ENCODE measurements at regions not wholly inside any gene's neighbourhood (a gene's known extent, or its start where the extent isn't known, plus 50 kb on each side); places are given as distances from the start of the nearest gene placed in this dataset.

DNA sequence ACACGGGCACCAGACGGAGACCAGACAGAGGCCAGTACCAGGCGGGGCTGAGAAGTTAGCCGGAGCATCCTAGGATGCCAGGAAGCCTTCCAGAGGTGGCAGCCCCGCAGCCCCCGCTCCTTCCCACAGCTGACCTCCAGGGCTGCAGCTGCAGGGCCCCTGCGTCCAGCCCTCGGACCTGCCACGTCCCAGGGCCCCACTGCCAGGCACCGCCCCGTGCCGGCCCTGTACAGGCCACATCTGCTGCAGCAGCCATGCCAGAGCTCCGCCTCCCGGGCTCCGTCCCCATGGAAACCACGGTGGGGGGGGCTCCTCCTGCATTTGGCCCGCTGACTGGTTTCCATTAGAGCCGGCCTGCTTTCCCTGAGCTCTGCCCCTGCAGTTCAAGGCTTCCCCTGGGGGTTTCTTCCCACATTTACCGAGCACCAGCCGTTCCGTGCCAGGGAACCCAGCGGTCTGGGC, 62.5 kb upstream of the PPARA start:
- TF ChIP-seq POLR2A (IDR thresholded peaks at IDR 0.05; ENCODE audit: low read depth, low read length): peak; percentile 38
- DNase-seq (ENCODE audit: insufficient read length, low spot score): no peak

GRCh38 chr22:46088541-46089311, 61.6 kb upstream of the PPARA start:
- no peak for FAIRE-seq

More for the DNA sequence above, 62.5 kb upstream of the PPARA start:
- no peak for FAIRE-seq

GRCh38 chr22:46089426-46090035, 60.8 kb upstream of the PPARA start:
- TF ChIP-seq POLR2A (IDR thresholded peaks at IDR 0.05; ENCODE audit: low read depth, low read length): no peak
- DNase-seq (ENCODE audit: insufficient read length, low spot score) (no peak), FAIRE-seq (no peak)

More at GRCh38 chr22:46088541-46089311, 61.6 kb upstream of the PPARA start:
- no peak for DNase-seq (ENCODE audit: insufficient read length, low spot score)
- no peak for TF ChIP-seq POLR2A (IDR thresholded peaks at IDR 0.05; ENCODE audit: low read depth, low read length)

DNA sequence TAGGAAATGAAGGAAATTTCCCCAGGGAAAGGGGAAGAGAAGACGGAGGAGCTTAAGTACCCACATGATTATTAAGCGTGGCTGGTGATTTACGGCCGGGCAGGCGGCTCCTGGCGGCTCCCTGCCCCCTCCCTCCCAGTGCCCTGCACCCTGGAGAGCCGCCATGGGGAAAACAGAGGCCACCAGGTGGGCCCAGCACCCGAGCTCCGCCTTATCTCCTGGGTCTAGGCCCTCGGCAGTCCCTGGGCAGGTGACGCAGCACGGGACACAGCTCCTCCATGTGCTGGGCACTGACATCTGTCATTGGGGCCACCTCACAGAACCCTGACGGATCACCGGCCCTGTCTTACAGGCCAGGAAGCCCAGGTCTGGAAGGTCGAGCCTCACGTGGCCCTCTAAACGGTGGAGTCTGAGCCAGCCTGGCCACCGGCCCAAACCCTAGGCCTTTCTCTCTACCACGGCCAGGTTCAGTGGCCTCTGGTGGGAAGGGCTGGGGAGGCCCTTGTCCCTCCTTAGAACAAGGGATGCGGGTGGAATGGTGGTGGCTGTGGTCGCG, 60.2 kb upstream of the PPARA start:
- TF ChIP-seq POLR2A (IDR thresholded peaks at IDR 0.05; ENCODE audit: low read depth, low read length): no peak
- FAIRE-seq: no peak
- DNase-seq (ENCODE audit: insufficient read length, low spot score): no peak

DNA sequence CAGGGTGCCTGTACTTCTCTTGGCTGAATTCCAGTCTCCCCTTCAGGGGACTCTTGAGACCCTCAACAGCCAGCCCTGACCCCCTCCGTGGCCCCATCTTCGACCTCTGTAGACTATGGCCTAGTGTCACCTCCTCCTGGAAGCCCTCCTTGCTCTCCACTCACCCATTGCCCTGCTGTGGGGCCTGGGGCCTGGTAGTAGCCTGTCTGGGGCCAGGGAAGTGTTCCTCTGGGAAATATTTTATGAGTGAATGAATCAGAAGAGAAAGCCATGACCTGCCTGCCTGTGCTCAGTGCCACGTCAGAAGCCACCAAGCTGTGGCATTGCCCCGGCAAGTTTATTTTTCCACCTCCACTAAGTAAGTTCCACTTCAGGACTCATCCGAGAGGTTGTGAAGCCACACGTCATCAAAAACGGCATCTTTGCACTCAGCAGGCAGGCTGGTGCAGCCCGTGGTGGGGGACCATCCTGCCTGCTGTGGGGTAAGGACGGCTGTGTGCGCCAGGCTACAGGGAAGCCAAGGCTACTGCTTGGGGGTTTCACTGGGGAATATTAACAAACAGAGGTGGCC, 59.6 kb upstream of the PPARA start:
- no peak for DNase-seq (ENCODE audit: insufficient read length, low spot score)
- TF ChIP-seq POLR2A (IDR thresholded peaks at IDR 0.05; ENCODE audit: low read depth, low read length): no peak
- no peak for FAIRE-seq

DNA sequence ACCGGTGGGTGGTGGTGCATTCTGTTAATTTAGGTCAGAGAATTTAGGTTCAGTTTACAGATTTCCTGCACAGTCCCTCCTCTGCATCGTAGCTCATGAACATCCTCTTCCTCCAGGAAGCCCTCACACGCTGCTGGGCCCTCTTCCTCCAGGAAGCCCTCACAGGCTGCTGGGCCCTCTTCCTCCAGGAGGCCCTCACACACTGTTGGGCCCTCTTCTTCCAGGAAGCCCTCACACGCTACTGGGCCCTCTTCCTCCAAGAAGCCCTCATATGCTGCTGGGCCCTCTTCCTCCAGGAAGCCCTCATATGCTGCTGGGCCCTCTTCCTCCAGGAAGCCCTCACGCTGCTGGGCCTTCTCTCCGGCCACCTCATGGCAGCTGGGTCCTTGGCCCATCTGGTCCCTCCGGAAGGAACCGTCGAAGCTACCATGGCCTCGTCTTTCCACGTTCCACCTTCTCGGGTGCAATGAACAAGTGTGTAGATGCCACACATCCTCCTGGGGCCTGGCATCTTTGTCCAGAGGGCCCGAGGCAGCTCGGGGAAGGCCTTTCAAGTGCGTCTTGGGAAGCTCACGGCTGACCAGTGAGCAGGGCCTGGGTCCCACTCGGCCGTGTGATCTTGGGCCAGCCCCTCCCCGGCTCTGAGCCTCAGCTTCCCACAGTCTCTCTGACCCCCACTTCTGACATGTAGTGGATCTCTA, 58.9 kb upstream of the PPARA start:
- TF ChIP-seq POLR2A (IDR thresholded peaks at IDR 0.05; ENCODE audit: low read depth, low read length): no peak
- DNase-seq (ENCODE audit: insufficient read length, low spot score): no peak
- no peak for FAIRE-seq

GRCh38 chr22:46092011-46092410, 58.3 kb upstream of the PPARA start:
- no peak for TF ChIP-seq POLR2A (IDR thresholded peaks at IDR 0.05; ENCODE audit: low read depth, low read length)
- DNase-seq (ENCODE audit: insufficient read length, low spot score) (no peak), FAIRE-seq (no peak)

- no peak for TF ChIP-seq POLR2A (IDR thresholded peaks at IDR 0.05; ENCODE audit: low read depth, low read length)
- DNase-seq (ENCODE audit: insufficient read length, low spot score) (no peak), FAIRE-seq (no peak)
Observed at GRCh38 chr22:46092670-46093410, 57.5 kb upstream of the PPARA start.

DNA sequence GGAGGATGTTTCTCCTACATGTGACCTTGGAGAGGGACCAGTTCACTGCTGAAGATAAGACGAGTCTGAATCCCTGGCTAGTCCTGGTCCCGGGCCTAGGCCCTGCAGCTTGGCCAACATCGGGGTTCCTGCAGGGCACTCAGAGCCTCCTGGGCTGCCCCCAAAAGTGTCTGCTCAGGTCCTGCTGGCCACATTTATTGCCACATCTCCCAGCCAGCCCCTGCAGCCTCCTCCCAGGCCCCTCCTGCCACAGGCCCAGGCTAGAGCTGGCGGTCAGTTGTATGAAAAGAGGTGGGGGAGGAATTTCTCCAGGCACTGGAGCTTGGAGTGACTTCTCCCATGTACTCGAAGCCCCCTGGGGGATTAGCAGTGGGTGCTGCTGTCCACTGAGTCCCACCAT, 56.5 kb upstream of the PPARA start:
- no peak for DNase-seq (ENCODE audit: insufficient read length, low spot score)
- FAIRE-seq: no peak
- no peak for TF ChIP-seq POLR2A (IDR thresholded peaks at IDR 0.05; ENCODE audit: low read depth, low read length)

DNA sequence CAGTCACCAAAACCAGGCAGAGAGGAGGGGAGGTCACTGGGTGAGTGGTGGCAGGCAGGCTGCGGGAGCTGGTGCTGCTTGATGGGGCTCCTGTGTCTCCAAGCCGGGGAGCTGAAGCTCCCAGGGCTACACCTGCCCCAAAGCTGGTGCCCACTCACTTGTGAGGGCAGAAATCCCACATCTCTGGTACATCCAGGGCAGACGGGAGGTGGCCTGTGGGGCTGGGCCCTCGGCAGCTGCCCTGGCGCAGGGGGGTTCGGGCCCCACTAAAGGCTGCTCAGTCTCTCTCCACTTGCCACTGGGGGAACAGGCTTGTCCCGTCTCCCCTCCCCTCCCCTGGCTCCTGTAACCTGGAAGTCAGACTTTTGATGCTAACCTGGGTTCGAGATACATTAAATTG, 55.6 kb upstream of the PPARA start:
- FAIRE-seq: no peak

DNA sequence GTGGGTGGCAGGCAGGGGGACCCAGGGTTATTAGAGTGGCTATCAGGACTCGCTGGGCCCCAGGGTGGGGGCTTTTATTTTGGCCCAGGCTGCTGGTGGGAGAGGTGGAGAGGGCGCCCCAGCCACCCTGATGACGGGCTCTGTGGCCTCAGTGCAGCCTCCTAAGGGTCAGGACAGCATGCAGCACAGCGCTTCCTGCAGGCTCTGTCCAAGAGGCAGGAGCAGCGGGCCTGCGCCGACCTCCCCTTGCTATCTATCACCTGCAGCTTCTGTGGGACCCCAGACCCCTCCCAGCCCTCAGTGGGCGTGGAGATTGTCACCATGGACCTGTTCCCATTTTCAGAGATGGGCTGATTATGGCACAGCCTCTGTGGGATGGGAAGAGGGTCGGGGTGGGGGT, 54.3 kb upstream of the PPARA start:
- TF ChIP-seq POLR2A (IDR thresholded peaks at IDR 0.05; ENCODE audit: low read depth, low read length): no peak
- no peak for DNase-seq (ENCODE audit: insufficient read length, low spot score)
- FAIRE-seq: no peak

More for the DNA sequence above, 55.6 kb upstream of the PPARA start:
- TF ChIP-seq POLR2A (IDR thresholded peaks at IDR 0.05; ENCODE audit: low read depth, low read length): no peak
- DNase-seq (ENCODE audit: insufficient read length, low spot score): no peak

DNA sequence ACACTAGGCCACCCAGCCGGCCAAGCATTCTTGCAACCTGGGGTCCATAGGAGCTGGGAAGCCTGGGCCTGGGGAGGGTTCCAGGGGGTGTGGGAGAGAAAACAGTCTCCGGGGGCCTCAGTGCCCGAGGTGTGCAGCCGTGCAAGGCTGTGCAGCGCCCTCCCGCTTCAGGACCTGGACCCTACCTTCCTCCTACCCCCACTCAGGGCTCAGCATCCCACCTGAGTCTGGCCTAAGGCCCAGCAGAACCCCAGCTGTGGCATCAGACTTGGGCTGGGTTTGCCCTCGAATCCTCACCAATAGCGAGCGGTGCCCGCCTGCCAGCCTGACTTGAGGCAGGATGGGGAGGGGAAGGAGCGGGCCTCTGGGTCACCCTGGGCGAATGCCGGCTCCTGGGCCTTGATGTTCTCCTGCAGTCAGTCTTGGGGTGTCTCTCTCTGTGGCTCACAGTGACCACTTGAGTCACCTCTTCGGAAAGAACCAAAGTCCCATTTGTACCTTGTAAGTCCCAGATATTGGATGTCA, 53.6 kb upstream of the PPARA start:
- TF ChIP-seq POLR2A (IDR thresholded peaks at IDR 0.05; ENCODE audit: low read depth, low read length): no peak
- FAIRE-seq (no peak), DNase-seq (ENCODE audit: insufficient read length, low spot score) (no peak)
